SK-N-SH (cell line): ENCODE measurements at regions not wholly inside any gene's neighbourhood (a gene's known extent, or its start where the extent isn't known, plus 50 kb on each side); places are given as distances from the start of the nearest gene placed in this dataset.
A peak's percentile ranks its signal among the peaks of the same experiment; 100 is the strongest.

Experiments used
- CTCF ChIA-PET: fragments of 300-600, 350-600 bp; formaldehyde crosslinking; extraction: SDS; loops from one replicate; lab custom pipeline; 2021; lab: Yijun Ruan, JAX
- POLR2A ChIA-PET: fragments of 350-600 bp; sonication (Branson Sonifier 250); formaldehyde crosslinking; extraction: SDS; loops from one replicate; lab custom pipeline; 2020; ENCODE audit warnings: antibody characterized with exemption, inconsistent platforms; lab: Yijun Ruan, JAX
- DNase-seq: peaks from one replicate; pipeline ENCODE4 v3.0.0; 2012
- H2AFZ ChIP-seq: fragments of 200-600 bp; sonication (generic); 2 replicates; pipeline ENCODE4 v1.8.1; 2016; ENCODE audit warnings: antibody characterized with exemption, mild to moderate bottlenecking, low read depth
- H3F3A ChIP-seq: fragments of 200-600 bp; sonication (generic); replicated peaks from 2 replicates; pipeline ENCODE3; 2016; ENCODE audit warnings: antibody characterized with exemption, mild to moderate bottlenecking; ENCODE audit not compliant: insufficient read depth
- H3K27ac ChIP-seq, 2 experiments: fragments of 200-500 bp in 1 of 2; fragments of 200-600 bp in 1 of 2; sonication (Bioruptor generic) in 1 of 2; sonication (generic), shearing (Covaris generic) in 1 of 2; 2 replicates each; pipeline versions ENCODE4 v1.5.1 to v1.6.1; 2014 to 2016; ENCODE audit warnings: low read depth in 2 of 2, inconsistent platforms in 1 of 2, low read length in 1 of 2, mild to moderate bottlenecking in 1 of 2, mixed read lengths in 1 of 2
- H3K27me3 ChIP-seq: fragments of 200-600 bp; sonication (generic), shearing (Covaris generic); 2 replicates; pipeline ENCODE4 v1.6.1; 2016; ENCODE audit warnings: mixed run types; ENCODE audit not compliant: insufficient read depth
- H3K36me3 ChIP-seq, 2 experiments: fragments of 200-500 bp in 1 of 2; fragments of 200-600 bp in 1 of 2; sonication (Bioruptor generic) in 1 of 2; sonication (generic) in 1 of 2; replicated peaks in 1 of 2; 2 replicates each; pipeline versions ENCODE3 to v1.5.1; 2014 to 2016; ENCODE audit warnings: low read length in 1 of 2, mild to moderate bottlenecking in 1 of 2; ENCODE audit not compliant: insufficient read depth in 2 of 2, control insufficient read depth in 1 of 2
- H3K4me1 ChIP-seq, 2 experiments: fragments of 200-500 bp in 1 of 2; fragments of 200-600 bp in 1 of 2; sonication (Bioruptor generic) in 1 of 2; sonication (generic), shearing (Covaris generic) in 1 of 2; 2 replicates each; pipeline versions ENCODE4 v1.5.1 to v1.6.1; 2014 to 2016; ENCODE audit warnings: low read depth in 1 of 2, low read length in 1 of 2, mixed run types in 1 of 2; ENCODE audit not compliant: insufficient read depth in 2 of 2, control insufficient read depth in 1 of 2
- H3K4me2 ChIP-seq: fragments of 200-600 bp; sonication (generic), shearing (Covaris generic); 2 replicates; pipeline ENCODE4 v1.6.1; 2017; ENCODE audit warnings: mixed run types
- H3K4me3 ChIP-seq, 2 experiments: fragments of 200-500 bp in 1 of 2; fragments of 200-600 bp in 1 of 2; sonication (Bioruptor generic) in 1 of 2; sonication (generic), shearing (Covaris generic) in 1 of 2; 2 replicates each; pipeline versions ENCODE4 v1.5.1 to v1.8.1; 2014 to 2016; ENCODE audit warnings: low read depth in 2 of 2, inconsistent platforms in 1 of 2, low read length in 1 of 2, mild to moderate bottlenecking in 1 of 2, mixed read lengths in 1 of 2, moderate library complexity in 1 of 2
- H3K79me2 ChIP-seq: fragments of 200-600 bp; sonication (generic); 2 replicates; pipeline ENCODE4 v1.8.1; 2017; ENCODE audit warnings: mild to moderate bottlenecking; ENCODE audit not compliant: insufficient read depth
- H3K9ac ChIP-seq: fragments of 200-600 bp; sonication (generic); 2 replicates; pipeline ENCODE4 v1.6.1; 2017; ENCODE audit warnings: mixed run types
- H3K9me2 ChIP-seq: fragments of 200-600 bp; sonication (generic); 2 replicates; pipeline ENCODE4 v1.6.1; 2017; ENCODE audit warnings: mixed run types
- H3K9me3 ChIP-seq: fragments of 200-600 bp; sonication (generic); 2 replicates; pipeline ENCODE4 v1.6.1; 2017; ENCODE audit warnings: mixed run types, mild to moderate bottlenecking, moderate library complexity
- H4K20me1 ChIP-seq: fragments of 200-600 bp; sonication (generic); 2 replicates; pipeline ENCODE4 v1.6.1; 2017; ENCODE audit warnings: mild to moderate bottlenecking, mixed run types; ENCODE audit not compliant: insufficient read depth
- CHD2 ChIP-seq: fragments of 150-350 bp; IDR thresholded peaks from 2 replicates; pipeline ENCODE4 v1.6.1; 2018; ENCODE audit warnings: low read length; ENCODE audit not compliant: partially characterized antibody
- ELF1 ChIP-seq: IDR thresholded peaks from 2 replicates; pipeline ENCODE4 v1.4.0; 2012
- EZH2phosphoT487 ChIP-seq: fragments of 200-600 bp; sonication (generic); IDR thresholded peaks from 2 replicates; pipeline ENCODE4 v1.6.1; 2017; ENCODE audit warnings: low read depth, mixed run types, mild to moderate bottlenecking, antibody characterized with exemption, moderate library complexity, borderline replicate concordance
- FOXM1 ChIP-seq: IDR thresholded peaks from 2 replicates; pipeline ENCODE4 v1.4.0; 2012; ENCODE audit warnings: low read depth, mild to moderate bottlenecking
- GABPA ChIP-seq: IDR thresholded peaks from 2 replicates; pipeline ENCODE4 v1.4.0; 2012; ENCODE audit warnings: low read depth, mild to moderate bottlenecking
- IRF3 ChIP-seq: fragments of 150-350 bp; IDR thresholded peaks from 2 replicates; pipeline ENCODE4 v1.6.1; 2016; ENCODE audit warnings: mild to moderate bottlenecking, low read depth, low read length
- JUND ChIP-seq: IDR thresholded peaks from 2 replicates; pipeline ENCODE4 v1.4.0; 2012
- MXI1 ChIP-seq: IDR thresholded peaks from 2 replicates; pipeline ENCODE4 v1.6.1; 2012; ENCODE audit warnings: mild to moderate bottlenecking, low read depth, low read length, improper control_type of control experiment
- NFIC ChIP-seq: IDR thresholded peaks from 2 replicates; pipeline ENCODE4 v1.4.0; 2012; ENCODE audit warnings: borderline replicate concordance
- RAD21 ChIP-seq: IDR thresholded peaks from 2 replicates; pipeline ENCODE4 v1.6.1; 2012; ENCODE audit warnings: mild to moderate bottlenecking, low read length
- RCOR1 ChIP-seq: fragments of 150-350 bp; IDR thresholded peaks from 2 replicates; pipeline ENCODE4 v1.6.1; 2017; ENCODE audit warnings: antibody characterized with exemption, low read length
- REST ChIP-seq: IDR thresholded peaks from 2 replicates; pipeline ENCODE4 v1.6.1; 2012; ENCODE audit warnings: mild to moderate bottlenecking, low read depth, low read length, moderate library complexity
- RFX5 ChIP-seq: IDR thresholded peaks from 2 replicates; pipeline ENCODE4 v1.6.1; 2012; ENCODE audit warnings: mild to moderate bottlenecking, improper control_type of control experiment, low read length
- RXRA ChIP-seq: IDR thresholded peaks from 2 replicates; pipeline ENCODE4 v1.4.0; 2012; ENCODE audit warnings: low read depth, mild to moderate bottlenecking, borderline replicate concordance
- SIN3A ChIP-seq: IDR thresholded peaks from 2 replicates; pipeline ENCODE4 v1.6.1; 2012; ENCODE audit warnings: low read depth, mild to moderate bottlenecking, low read length, moderate library complexity, borderline replicate concordance
- SMC3 ChIP-seq: IDR thresholded peaks from 2 replicates; pipeline ENCODE4 v1.6.1; 2012; ENCODE audit warnings: low read depth, low read length, improper control_type of control experiment
- TEAD4 ChIP-seq: IDR thresholded peaks from 2 replicates; pipeline ENCODE4 v1.4.0; 2012; ENCODE audit warnings: mild to moderate bottlenecking, borderline replicate concordance; ENCODE audit not compliant: insufficient read depth
- YY1 ChIP-seq: IDR thresholded peaks from 2 replicates; pipeline ENCODE4 v1.4.0; 2012; ENCODE audit warnings: low read depth, mild to moderate bottlenecking
- WGBS: methylation state at CpG from one replicate; pipeline ENCODE4 v1.1.6; 2017; ENCODE audit warnings: low lambda C conversion rate; 5-methylcytosine and 5-hydroxymethylcytosine counted together

GRCh38 chr1:194476351-194476750 is 1289.9 kb upstream of the B3GALT2 start:
- H3K4me1 ChIP-seq: peaks cover 0 to 5% of the 10 kb centered on the region in 2 experiments; a peak in 2 of 4 replicates
- no peaks in the 10 kb centered on the region for H4K20me1 ChIP-seq
- H2AFZ ChIP-seq: no peak overlapping the region
- CTCF ChIA-PET: interaction anchor here (0.5 kb wide), 1 partner anchor 208 kb away, joined by 3 read pairs; no protein-coding TSS in a partner anchor
- H3K9me3 ChIP-seq: no peaks in the 10 kb centered on the region; the same call in 1 of the 2 replicates
- DNase-seq: no peak
- no peaks in the 10 kb centered on the region for H3K27me3 ChIP-seq
- H3F3A ChIP-seq: no peaks in the 10 kb centered on the region
- no peak overlapping the region for H3K9ac ChIP-seq
- 15% methylated on average over 2 of the region's 2 CpGs for WGBS
- H3K4me3 ChIP-seq: no peak overlapping the region
- H3K9me2 ChIP-seq: no peaks in the 10 kb centered on the region
- TF ChIP-seq NFIC (no peak), JUND (no peak)
- no peaks in the 10 kb centered on the region for H3K36me3 ChIP-seq
- POLR2A ChIA-PET: no interaction called here
- H3K79me2 ChIP-seq: no peaks in the 10 kb centered on the region
- H3K27ac ChIP-seq: peak overlapping the region in 1 of 2 experiments; percentile 69; a peak in 1 of 4 replicates
- no peak overlapping the region; the same call in 1 of the 2 replicates for H3K4me2 ChIP-seq

- Histone ChIP-seq H3F3A (no peaks in the 10 kb centered on the region), H3K4me2 (no peak overlapping the region), H3K9me3 (no peaks in the 10 kb centered on the region; the same call in 1 of the 2 replicates), H3K27ac (peak overlapping the region in 1 of 2 experiments; percentile 19; a peak in 1 of 4 replicates), H4K20me1 (no peaks in the 10 kb centered on the region), H3K27me3 (no peaks in the 10 kb centered on the region), H2AFZ (no peak overlapping the region), H3K9me2 (no peaks in the 10 kb centered on the region), H3K4me3 (no peak overlapping the region), H3K79me2 (no peaks in the 10 kb centered on the region), H3K4me1 (peaks cover 0 to 5% of the 10 kb centered on the region in 2 experiments; a peak in 2 of 4 replicates), H3K36me3 (no peaks in the 10 kb centered on the region), H3K9ac (no peak overlapping the region)
- WGBS: 33% methylated on average over 3 of the region's 3 CpGs
- TF ChIP-seq SMC3: no peak
- TF ChIP-seq YY1: no peak
- no peak for TF ChIP-seq CHD2
- TF ChIP-seq RCOR1: no peak
- TF ChIP-seq RFX5: no peak
- POLR2A ChIA-PET: no interaction called here
- CTCF ChIA-PET: no interaction called here
- no peak for DNase-seq
Observed at GRCh38 chr1:194474701-194475100, 1288.3 kb upstream of the B3GALT2 start.

- H3K9me2 ChIP-seq: no peaks in the 10 kb centered on the region
- H3K27ac ChIP-seq: no peak overlapping the region
- no peaks in the 10 kb centered on the region; the same call in 1 of the 2 replicates for H3K9me3 ChIP-seq
- 21% methylated on average over 2 of the region's 2 CpGs for whole genome bisulfite sequencing
- H2AFZ ChIP-seq: no peak overlapping the region
- no peaks in the 10 kb centered on the region for H3K79me2 ChIP-seq
- H3K4me2 ChIP-seq: no peak overlapping the region
- no peak overlapping the region for H3K9ac ChIP-seq
- no peaks in the 10 kb centered on the region for H3K27me3 ChIP-seq
- TF ChIP-seq FOXM1: no peak
- TF ChIP-seq ELF1: no peak
- TF ChIP-seq EZH2phosphoT487: no peak
- no peak for TF ChIP-seq REST
- no peak for TF ChIP-seq JUND
- TF ChIP-seq RAD21: no peak
- no peak for TF ChIP-seq SIN3A
- TF ChIP-seq GABPA: no peak
- no peak for TF ChIP-seq TEAD4
- TF ChIP-seq RXRA: no peak
- no peak for TF ChIP-seq MXI1
- TF ChIP-seq IRF3: no peak
- no peak overlapping the region for H3K4me3 ChIP-seq
- ChIA-PET CTCF (no interaction called here), POLR2A (no interaction called here)
- no peaks in the 10 kb centered on the region for H3F3A ChIP-seq
- H3K4me1 ChIP-seq: peaks cover 0 to 5% of the 10 kb centered on the region in 2 experiments; a peak in 2 of 4 replicates
- no peak for DNase-seq
- no peaks in the 10 kb centered on the region for H3K36me3 ChIP-seq
- H4K20me1 ChIP-seq: no peaks in the 10 kb centered on the region
Observed at GRCh38 chr1:194473766-194474165, 1287.4 kb upstream of the B3GALT2 start.
